Prostate gland (tissue), 2 donors: ENCODE measurements at regions not wholly inside any gene's neighbourhood (a gene's known extent, or its start where the extent isn't known, plus 50 kb on each side); places are given as distances from the start of the nearest gene placed in this dataset.

ENCODE experiments used
- CTCF ChIP-seq, 4 experiments: fragments of 200-600 bp in 2 of 4; fragments of 450-650 bp in 2 of 4; sonication (generic) in 2 of 4; IDR thresholded peaks; 1 replicate in 3 of 4; 2 replicates in 1 of 4; pipeline ENCODE4 v1.5.1; 2016 to 2019; ENCODE audit warnings: antibody characterized with exemption in 4 of 4, mild to moderate bottlenecking in 2 of 4, moderate library complexity in 2 of 4
- POLR2A ChIP-seq: fragments of 450-650 bp; IDR thresholded peaks from one replicate; pipeline ENCODE4 v1.6.1; 2016; ENCODE audit warnings: antibody characterized with exemption, mild to moderate bottlenecking

GRCh38 chr15:39140060-39140604, 440.7 kb upstream of the THBS1 start:
- TF ChIP-seq POLR2A (no peak), CTCF (IDR thresholded peaks at IDR 0.05) (no peak)
